ENCODE measurements at regions not wholly inside any gene's neighbourhood (a gene's known extent, or its start where the extent isn't known, plus 50 kb on each side); places are given as distances from the start of the nearest gene placed in this dataset.

DNA sequence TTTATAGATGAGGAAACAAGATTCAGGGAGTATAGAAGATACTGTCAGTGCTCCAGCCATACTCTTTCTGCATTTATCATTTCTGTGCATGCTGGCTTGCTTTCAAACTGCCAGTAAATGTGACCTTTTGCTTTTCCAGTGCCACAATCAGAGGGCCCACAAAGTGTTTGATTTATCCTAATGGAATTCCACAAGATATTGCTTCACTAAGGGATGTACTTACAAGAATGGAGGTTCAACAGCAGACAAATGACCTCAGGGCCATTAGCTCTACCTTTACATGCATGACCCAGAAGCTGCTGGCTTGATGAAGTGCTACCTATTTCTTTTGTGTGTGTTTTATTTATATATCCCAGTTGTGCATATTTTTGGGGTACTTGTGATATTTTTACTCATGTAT, 171.5 kb upstream of the GRIK2 start:
- no peak overlapping the region for H4K5ac ChIP-seq (ENCODE audit: insufficient read length, low read depth, low read length)
- H3K27me3 ChIP-seq (ENCODE audit: insufficient read depth, low read length): no peaks in the 10 kb centered on the region
- H3K23me2 ChIP-seq (ENCODE audit: insufficient read length, low read depth, low read length, poor library complexity, severe bottlenecking): no peaks in the 10 kb centered on the region
- H3K4me1 Mint-ChIP-seq: peaks cover 6 to 7% of the 10 kb centered on the region in 2 experiments
- H3K18ac ChIP-seq (ENCODE audit: insufficient read length, low read depth, low read length): no peak overlapping the region
- H2BK120ac ChIP-seq (ENCODE audit: low read depth, low read length, poor library complexity, severe bottlenecking): no peak overlapping the region
- H3K4me3 Mint-ChIP-seq: no peak overlapping the region
- H3K9ac ChIP-seq (ENCODE audit: extremely low read depth, insufficient read length, low read length): no peak overlapping the region
- H3K4me1 ChIP-seq (ENCODE audit: insufficient read depth, low read length): no peaks in the 10 kb centered on the region
- peaks cover 6% of the 10 kb centered on the region for H3K9me3 ChIP-seq (ENCODE audit: control insufficient read depth, low read depth, low read length)
- no peak overlapping the region for H3K4ac ChIP-seq (ENCODE audit: low read depth, low read length)
- no peak overlapping the region for H3K27ac ChIP-seq (ENCODE audit: insufficient read length, low read depth, low read length)
- no peak overlapping the region for H2AFZ ChIP-seq (ENCODE audit: low read length)
- no peak overlapping the region for H4K8ac ChIP-seq (replicated peaks; ENCODE audit: insufficient read length, low read depth, low read length)
- no peak overlapping the region for H2BK12ac ChIP-seq (ENCODE audit: insufficient read length, low read depth, low read length)
- no peaks in the 10 kb centered on the region for H3K79me2 ChIP-seq (ENCODE audit: insufficient read depth, low read length)
- no peak overlapping the region for H3K14ac ChIP-seq (ENCODE audit: insufficient read depth, low read length)
- H3K27ac Mint-ChIP-seq: no peak overlapping the region
- H3K36me3 Mint-ChIP-seq (ENCODE audit: insufficient read depth in 1 of 3, low read depth in 3 of 3): peaks cover 4 to 11% (median 6%) of the 10 kb centered on the region in 3 experiments
- H2BK20ac ChIP-seq (ENCODE audit: low read depth, low read length, poor library complexity, severe bottlenecking): no peak overlapping the region
- no peaks in the 10 kb centered on the region for H3K27me3 Mint-ChIP-seq (ENCODE audit: low read depth)
- no peak overlapping the region for H2BK5ac ChIP-seq (ENCODE audit: insufficient read length, low read length)
- H3K79me1 ChIP-seq (ENCODE audit: insufficient read depth, low read depth, low read length, poor library complexity, severe bottlenecking): no peaks in the 10 kb centered on the region
- H4K20me1 ChIP-seq (ENCODE audit: control insufficient read depth, insufficient read depth, insufficient read length): peaks cover 2% of the 10 kb centered on the region
- peaks cover 9 to 19% of the 10 kb centered on the region in 2 experiments for H3K9me3 Mint-ChIP-seq
- H3K23ac ChIP-seq (ENCODE audit: insufficient read length, low read depth, low read length): no peak overlapping the region
- H2AK5ac ChIP-seq (ENCODE audit: insufficient read length, low read length): no peak overlapping the region
- H2BK15ac ChIP-seq (ENCODE audit: low read depth, low read length): no peak overlapping the region
- H3K56ac ChIP-seq (ENCODE audit: insufficient read length, low read depth, low read length): no peak overlapping the region
- no peak for DNase-seq
- H3T11ph ChIP-seq (ENCODE audit: low read length): no peak overlapping the region
- TF ChIP-seq, protein P1, sequence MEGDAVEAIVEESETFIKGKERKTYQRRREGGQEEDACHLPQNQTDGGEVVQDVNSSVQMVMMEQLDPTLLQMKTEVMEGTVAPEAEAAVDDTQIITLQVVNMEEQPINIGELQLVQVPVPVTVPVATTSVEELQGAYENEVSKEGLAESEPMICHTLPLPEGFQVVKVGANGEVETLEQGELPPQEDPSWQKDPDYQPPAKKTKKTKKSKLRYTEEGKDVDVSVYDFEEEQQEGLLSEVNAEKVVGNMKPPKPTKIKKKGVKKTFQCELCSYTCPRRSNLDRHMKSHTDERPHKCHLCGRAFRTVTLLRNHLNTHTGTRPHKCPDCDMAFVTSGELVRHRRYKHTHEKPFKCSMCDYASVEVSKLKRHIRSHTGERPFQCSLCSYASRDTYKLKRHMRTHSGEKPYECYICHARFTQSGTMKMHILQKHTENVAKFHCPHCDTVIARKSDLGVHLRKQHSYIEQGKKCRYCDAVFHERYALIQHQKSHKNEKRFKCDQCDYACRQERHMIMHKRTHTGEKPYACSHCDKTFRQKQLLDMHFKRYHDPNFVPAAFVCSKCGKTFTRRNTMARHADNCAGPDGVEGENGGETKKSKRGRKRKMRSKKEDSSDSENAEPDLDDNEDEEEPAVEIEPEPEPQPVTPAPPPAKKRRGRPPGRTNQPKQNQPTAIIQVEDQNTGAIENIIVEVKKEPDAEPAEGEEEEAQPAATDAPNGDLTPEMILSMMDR (conservative IDR thresholded peaks at IDR 0.05): no peak
- H4K91ac ChIP-seq (ENCODE audit: insufficient read length, low read depth, low read length): no peak overlapping the region
- no peak overlapping the region for H3K4me2 ChIP-seq (ENCODE audit: insufficient read depth, insufficient read length, low read length)

Measured in H9 (cell line).